ENCODE measurements at regions not wholly inside any gene's neighbourhood (a gene's known extent, or its start where the extent isn't known, plus 50 kb on each side); places are given as distances from the start of the nearest gene placed in this dataset.

GRCh38 chr4:19382993-19383756 lies 868.5 kb upstream of the SLIT2 start:
- DNase-seq: no peak

GRCh38 chr4:19381068-19381467 lies 870.6 kb upstream of the SLIT2 start:
- no peak for DNase-seq

GRCh38 chr4:19380600-19380999 lies 871.1 kb upstream of the SLIT2 start:
- no peak for DNase-seq

GRCh38 chr4:19379191-19379708 lies 872.5 kb upstream of the SLIT2 start:
- DNase-seq: no peak

GRCh38 chr4:19375931-19376330 lies 875.8 kb upstream of the SLIT2 start:
- no peak for DNase-seq

- DNase-seq: no peak
Observed at GRCh38 chr4:19375136-19375804, 876.4 kb upstream of the SLIT2 start.

- DNase-seq: no peak
Observed at GRCh38 chr4:19372390-19372789, 879.3 kb upstream of the SLIT2 start.

GRCh38 chr4:19368800-19369199 lies 882.9 kb upstream of the SLIT2 start:
- DNase-seq: no peak

- DNase-seq: no peak
Observed at GRCh38 chr4:19366916-19367315, 884.8 kb upstream of the SLIT2 start.

- DNase-seq: no peak
Observed at GRCh38 chr4:19358015-19358414, 893.7 kb upstream of the SLIT2 start.

- DNase-seq: no peak
Observed at GRCh38 chr4:19349416-19349815, 902.3 kb upstream of the SLIT2 start.

GRCh38 chr4:19348746-19349145 lies 903.0 kb upstream of the SLIT2 start:
- DNase-seq: no peak

- no peak for DNase-seq
Observed at GRCh38 chr4:19346636-19347035, 905.1 kb upstream of the SLIT2 start.

GRCh38 chr4:19329631-19330030 lies 922.1 kb upstream of the SLIT2 start:
- DNase-seq: no peak

GRCh38 chr4:19329077-19329476 lies 922.6 kb upstream of the SLIT2 start:
- DNase-seq: no peak

- no peak for DNase-seq
Observed at GRCh38 chr4:19327364-19327763, 924.3 kb upstream of the SLIT2 start.

GRCh38 chr4:19324184-19324583 lies 927.5 kb upstream of the SLIT2 start:
- no peak for DNase-seq

- DNase-seq: no peak
Observed at GRCh38 chr4:19319607-19320006, 932.1 kb upstream of the SLIT2 start.

GRCh38 chr4:19317377-19317776 lies 934.3 kb upstream of the SLIT2 start:
- DNase-seq: no peak

- DNase-seq: no peak
Observed at GRCh38 chr4:19314116-19314515, 937.6 kb upstream of the SLIT2 start.

GRCh38 chr4:19309378-19309777 lies 942.3 kb upstream of the SLIT2 start:
- DNase-seq: no peak

GRCh38 chr4:19304028-19304427 lies 947.7 kb upstream of the SLIT2 start:
- DNase-seq: no peak

- no peak for DNase-seq
Observed at GRCh38 chr4:19301527-19301926, 950.2 kb upstream of the SLIT2 start.

GRCh38 chr4:19300213-19300612 lies 951.5 kb upstream of the SLIT2 start:
- DNase-seq: no peak

GRCh38 chr4:19298998-19299397 lies 952.7 kb upstream of the SLIT2 start:
- DNase-seq: no peak

All from SIG-M5 (cell line).